ENCODE measurements at regions not wholly inside any gene's neighbourhood (a gene's known extent, or its start where the extent isn't known, plus 50 kb on each side); places are given as distances from the start of the nearest gene placed in this dataset.

- TF ChIP-seq MAX (IDR thresholded peaks at IDR 0.05) (no peak), FOXM1 (IDR thresholded peaks at IDR 0.05; ENCODE audit: borderline replicate concordance, low read depth) (no peak), USF1 (IDR thresholded peaks at IDR 0.05) (no peak), RAD21 (IDR thresholded peaks at IDR 0.05; ENCODE audit: low read depth) (no peak), EP300 (IDR thresholded peaks at IDR 0.05; ENCODE audit: borderline replicate concordance) (no peak), CEBPB (IDR thresholded peaks at IDR 0.05) (no peak), TAF1 (IDR thresholded peaks at IDR 0.05; ENCODE audit: low read depth) (no peak)
Observed at GRCh38 chrX:140229191-140229590, 263.9 kb upstream of the CXorf66 start.
